ENCODE measurements at regions not wholly inside any gene's neighbourhood (a gene's known extent, or its start where the extent isn't known, plus 50 kb on each side); places are given as distances from the start of the nearest gene placed in this dataset.
"Not testable (repeated sequence)": the region's sequence is repeated elsewhere in the genome, so short reads cannot be mapped to it uniquely, and the experiment has no call there.

- no peak for TF ChIP-seq CTCF (IDR thresholded peaks at IDR 0.05)
- ATAC-seq (ENCODE audit: low FRiP score) (no peak), DNase-seq (ENCODE audit: low spot score) (no peak)
These were observed 574.9 kb downstream of the GLRX3 start for GRCh38 chr10:130711072-130711471.

GRCh38 chr10:130713135-130713534 lies 576.9 kb downstream of the GLRX3 start:
- TF ChIP-seq CTCF (IDR thresholded peaks at IDR 0.05), result no peak
- no peak for DNase-seq (ENCODE audit: low spot score)
- no peak for ATAC-seq (ENCODE audit: low FRiP score)

- ATAC-seq (ENCODE audit: low FRiP score) (no peak), DNase-seq (ENCODE audit: low spot score) (no peak)
- TF ChIP-seq CTCF (IDR thresholded peaks at IDR 0.05), result no peak
These were observed 577.5 kb downstream of the GLRX3 start for GRCh38 chr10:130713731-130714130.

- ATAC-seq (ENCODE audit: low FRiP score), result no peak
- no peak for TF ChIP-seq CTCF (IDR thresholded peaks at IDR 0.05)
- no peak for DNase-seq (ENCODE audit: low spot score)
These were observed 578.7 kb downstream of the GLRX3 start for GRCh38 chr10:130714742-130715467.

- ATAC-seq (ENCODE audit: low FRiP score), result no peak
- no peak for TF ChIP-seq CTCF (IDR thresholded peaks at IDR 0.05)
- no peak for DNase-seq (ENCODE audit: low spot score)
These were observed 579.8 kb downstream of the GLRX3 start for GRCh38 chr10:130715686-130716670.

GRCh38 chr10:130717083-130717482 lies 580.9 kb downstream of the GLRX3 start:
- TF ChIP-seq CTCF (IDR thresholded peaks at IDR 0.05), result no peak
- no peak for DNase-seq (ENCODE audit: low spot score)
- ATAC-seq (ENCODE audit: low FRiP score), result no peak

GRCh38 chr10:130718744-130719447 lies 582.7 kb downstream of the GLRX3 start:
- not testable (repeated sequence) for DNase-seq (ENCODE audit: low spot score); ATAC-seq (ENCODE audit: low FRiP score)
